H1 (cell line): ENCODE measurements at regions not wholly inside any gene's neighbourhood (a gene's known extent, or its start where the extent isn't known, plus 50 kb on each side); places are given as distances from the start of the nearest gene placed in this dataset.

ENCODE experiments used
- CTCF ChIA-PET: fragments of 300-600 bp; sonication (Branson Sonifier 250); formaldehyde crosslinking; loops from one replicate; lab custom pipeline; 2021; ENCODE audit not compliant: partially characterized antibody; lab: Charles Lee
- POLR2A ChIA-PET: fragments of 300-600 bp; sonication (Branson Sonifier 250); formaldehyde crosslinking; loops from one replicate; lab custom pipeline; 2021; ENCODE audit warnings: inconsistent platforms; ENCODE audit not compliant: partially characterized antibody; lab: Charles Lee
- DNase-seq, 2 experiments: peaks; one replicate each; pipeline versions ENCODE4 v3.0.0 to v3.0.0-alpha.2; 2010 to 2022; ENCODE audit warnings: low spot score in 2 of 2, low read depth in 1 of 2, mixed read lengths in 1 of 2
- FAIRE-seq: peaks from 2 replicates; lab custom pipeline; 2011; peaks lifted over from hg19 to GRCh38; lab: Jason Lieb, UNC
- H2AFZ ChIP-seq: 2 replicates; pipeline ENCODE4 v1.8.1; 2012; ENCODE audit warnings: low read length, inconsistent platforms
- H2AK5ac ChIP-seq: 2 replicates; pipeline ENCODE4 v1.6.1; 2013; ENCODE audit warnings: low read depth, low read length
- H2BK120ac ChIP-seq: replicated peaks from 2 replicates; pipeline ENCODE3; 2013; ENCODE audit warnings: low read depth, low read length, inconsistent platforms
- H2BK12ac ChIP-seq: 2 replicates; pipeline ENCODE4 v1.6.1; 2013; ENCODE audit warnings: low read depth, low read length
- H2BK15ac ChIP-seq: 2 replicates; pipeline ENCODE4 v1.6.1; 2013; ENCODE audit warnings: low read length
- H2BK20ac ChIP-seq: 2 replicates; pipeline ENCODE4 v1.6.1; 2013; ENCODE audit warnings: low read length
- H2BK5ac ChIP-seq: 2 replicates; pipeline ENCODE4 v1.6.1; 2013; ENCODE audit warnings: low read depth, low read length
- H3K14ac ChIP-seq: 2 replicates; pipeline ENCODE4 v1.6.1; 2013; ENCODE audit warnings: inconsistent platforms; ENCODE audit not compliant: insufficient read length
- H3K18ac ChIP-seq: 2 replicates; pipeline ENCODE4 v1.6.1; 2013; ENCODE audit warnings: low read length; ENCODE audit errors: extremely low read depth
- H3K23ac ChIP-seq: 2 replicates; pipeline ENCODE4 v1.6.1; 2013; ENCODE audit warnings: inconsistent platforms; ENCODE audit not compliant: insufficient read length
- H3K23me2 ChIP-seq: 2 replicates; pipeline ENCODE4 v1.6.1; 2013; ENCODE audit warnings: low read depth, low read length
- H3K27ac ChIP-seq: 2 replicates; pipeline ENCODE4 v1.6.1; 2011; ENCODE audit warnings: low read depth, low read length, inconsistent platforms
- H3K27me3 ChIP-seq, 4 experiments: replicated peaks in 1 of 4; 1 replicate in 1 of 4; 2 replicates in 3 of 4; pipeline versions ENCODE4 v1.6.1 to v1.8.1; 2011 to 2013; ENCODE audit warnings: low read length in 3 of 4, mild to moderate bottlenecking in 3 of 4, inconsistent platforms in 2 of 4, mixed read lengths in 2 of 4, moderate library complexity in 1 of 4; ENCODE audit not compliant: control insufficient read depth in 3 of 4, insufficient read depth in 3 of 4; ENCODE audit errors: extremely low read depth in 1 of 4
- H3K36me3 ChIP-seq, 4 experiments: 2 replicates each; pipeline versions ENCODE4 v1.6.1 to v1.8.1; 2011 to 2013; ENCODE audit warnings: mild to moderate bottlenecking in 4 of 4, low read length in 3 of 4, moderate library complexity in 2 of 4, control low read depth in 1 of 4, inconsistent platforms in 1 of 4; ENCODE audit not compliant: insufficient read depth in 4 of 4, control insufficient read depth in 2 of 4
- H3K4ac ChIP-seq: replicated peaks from 2 replicates; pipeline ENCODE3; 2013; ENCODE audit warnings: low read length, low read depth, mixed read lengths, inconsistent platforms; ENCODE audit not compliant: insufficient read length
- H3K4me1 ChIP-seq, 4 experiments: replicated peaks in 1 of 4; 1 replicate in 1 of 4; 2 replicates in 3 of 4; pipeline versions ENCODE4 v1.6.1 to v1.8.1; 2011 to 2013; ENCODE audit warnings: low read length in 3 of 4, inconsistent platforms in 2 of 4, mixed read lengths in 1 of 4; ENCODE audit not compliant: insufficient read depth in 4 of 4, control insufficient read depth in 3 of 4
- H3K4me2 ChIP-seq, 2 experiments: 2 replicates each; pipeline versions ENCODE4 v1.6.1 to v1.8.1; 2011 to 2013; ENCODE audit warnings: low read depth in 2 of 2, low read length in 2 of 2, control low read depth in 1 of 2, inconsistent platforms in 1 of 2, mild to moderate bottlenecking in 1 of 2; ENCODE audit not compliant: insufficient read depth in 1 of 2
- H3K4me3 ChIP-seq, 4 experiments: fragments of 200-600, 300-600 bp in 1 of 4; sonication (generic), shearing (Covaris generic), sonication (Bioruptor Twin) in 1 of 4; 2 replicates each; pipeline versions ENCODE4 v1.5.1 to v1.8.1; 2011 to 2016; ENCODE audit warnings: low read length in 4 of 4, low read depth in 3 of 4, control low read depth in 2 of 4, inconsistent platforms in 2 of 4, mild to moderate bottlenecking in 2 of 4, mixed read lengths in 1 of 4, moderate library complexity in 1 of 4; ENCODE audit not compliant: insufficient read depth in 2 of 4; ENCODE audit errors: extremely low read depth in 1 of 4
- H3K56ac ChIP-seq: replicated peaks from 2 replicates; pipeline ENCODE3; 2013; ENCODE audit warnings: low read depth, mild to moderate bottlenecking, mixed read lengths, low read length, inconsistent platforms; ENCODE audit not compliant: insufficient read length
- H3K79me1 ChIP-seq: 2 replicates; pipeline ENCODE4 v1.6.1; 2013; ENCODE audit warnings: low read depth, low read length, control low read depth
- H3K79me2 ChIP-seq, 2 experiments: 2 replicates each; pipeline versions ENCODE4 v1.6.1 to v1.8.1; 2012 to 2013; ENCODE audit warnings: low read length in 2 of 2, mild to moderate bottlenecking in 2 of 2, inconsistent platforms in 1 of 2; ENCODE audit not compliant: insufficient read depth in 2 of 2, control insufficient read depth in 1 of 2
- H3K9ac ChIP-seq, 4 experiments: replicated peaks in 1 of 4; 1 replicate in 1 of 4; 2 replicates in 3 of 4; pipeline versions ENCODE4 v1.6.1 to v1.8.1; 2011 to 2013; ENCODE audit warnings: low read depth in 3 of 4, low read length in 3 of 4, control low read depth in 2 of 4, mild to moderate bottlenecking in 2 of 4, moderate library complexity in 2 of 4, inconsistent platforms in 1 of 4; ENCODE audit errors: extremely low read depth in 1 of 4
- H3K9me3 ChIP-seq, 2 experiments: 2 replicates each; pipeline versions ENCODE4 v1.6.1 to v1.8.1; 2012 to 2013; ENCODE audit warnings: mild to moderate bottlenecking in 2 of 2, moderate library complexity in 2 of 2, control low read depth in 1 of 2, inconsistent platforms in 1 of 2, low read depth in 1 of 2, low read length in 1 of 2, mixed read lengths in 1 of 2; ENCODE audit not compliant: insufficient read depth in 2 of 2
- H4K20me1 ChIP-seq, 2 experiments: replicated peaks in 1 of 2; 2 replicates each; pipeline versions ENCODE3 to v1.8.1; 2011 to 2013; ENCODE audit warnings: inconsistent platforms in 2 of 2, low read length in 2 of 2, mild to moderate bottlenecking in 1 of 2; ENCODE audit not compliant: insufficient read depth in 2 of 2, control insufficient read depth in 1 of 2
- H4K5ac ChIP-seq: 2 replicates; pipeline ENCODE4 v1.6.1; 2013; ENCODE audit warnings: low read length, low read depth, mixed read lengths, inconsistent platforms; ENCODE audit not compliant: insufficient read length
- H4K8ac ChIP-seq: 2 replicates; pipeline ENCODE4 v1.8.0; 2013; ENCODE audit warnings: mild to moderate bottlenecking, moderate library complexity, low read length, inconsistent platforms; ENCODE audit not compliant: insufficient read depth; ENCODE audit errors: extremely low read depth
- H4K91ac ChIP-seq: replicated peaks from 2 replicates; pipeline ENCODE3; 2013; ENCODE audit warnings: low read length, mixed read lengths, inconsistent platforms; ENCODE audit not compliant: insufficient read length
- SUZ12 ChIP-seq: fragments of 200-600 bp; sonication (generic); IDR thresholded peaks from 2 replicates; pipeline ENCODE4 v1.6.1; 2012; ENCODE audit warnings: mild to moderate bottlenecking, inconsistent platforms, low read length, moderate library complexity, mixed read lengths
- TCF12 ChIP-seq: IDR thresholded peaks from 2 replicates; pipeline ENCODE4 v1.6.1; 2011; ENCODE audit warnings: low read depth, mild to moderate bottlenecking, low read length
- WGBS, 2 experiments: shearing (Covaris generic) in 1 of 2; methylation state at CpG; one replicate each; pipeline versions ENCODE4 v1.1.6 to v1.1.7; 2013 to 2015; ENCODE audit warnings: low lambda C conversion rate in 2 of 2, mixed read lengths in 2 of 2, inconsistent platforms in 1 of 2, low coverage in 1 of 2, missing lambda C conversion rate in 1 of 2; ENCODE audit not compliant: insufficient replicate concordance in 2 of 2, insufficient coverage in 1 of 2, insufficient read length in 1 of 2; ENCODE audit errors: extremely low coverage in 1 of 2, missing lambda C conversion rate in 1 of 2; 5-methylcytosine and 5-hydroxymethylcytosine counted together

DNA sequence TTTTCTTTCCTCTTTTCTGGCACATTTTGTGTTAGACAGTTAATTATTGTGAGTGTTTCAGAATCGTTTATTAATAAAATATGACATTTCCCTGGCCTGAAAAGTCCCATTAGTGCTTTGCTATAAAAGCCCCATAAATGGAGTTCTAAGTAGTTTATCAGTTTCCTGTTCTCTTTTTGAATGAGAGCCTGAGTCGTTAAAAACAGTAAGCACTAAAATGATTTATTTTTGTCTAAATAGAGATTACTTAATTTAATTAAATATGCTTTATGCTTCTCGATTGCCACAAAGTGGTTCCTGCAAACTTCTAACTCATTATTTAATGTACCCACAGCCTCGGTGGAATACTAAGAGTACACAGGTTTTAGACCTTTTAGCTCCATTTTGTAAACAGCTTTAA is 577.9 kb downstream of the C6orf118 start (continued):
- no peak for TF ChIP-seq TCF12
- TF ChIP-seq, all 59 proteins: peak for 0

DNA sequence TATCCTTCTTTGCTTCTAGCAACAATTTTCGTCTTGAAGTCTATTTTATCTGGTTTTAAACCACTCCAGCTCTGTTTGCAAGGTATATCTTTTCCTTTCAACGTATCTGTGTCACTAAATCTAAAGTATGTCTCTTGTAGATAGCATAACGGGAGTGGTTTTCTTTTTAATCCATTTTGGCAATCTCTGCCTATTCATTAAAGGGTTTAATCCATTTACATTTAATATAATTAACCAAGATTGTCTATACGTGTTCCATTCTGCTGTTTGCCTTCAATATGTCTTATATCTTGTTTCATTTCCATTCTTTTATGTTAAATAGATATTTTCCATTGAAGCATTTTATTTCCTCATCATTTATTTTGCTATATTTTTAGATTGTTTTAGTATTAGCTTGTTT is 587.9 kb downstream of the C6orf118 start:
- Histone ChIP-seq H2BK12ac (no peak overlapping the region), H3K4me2 (no peak overlapping the region), H3K9me3 (peaks cover 0 to 5% of the 10 kb centered on the region in 2 experiments; a peak in 1 of 4 replicates), H3K14ac (no peak overlapping the region), H4K20me1 (no peaks in the 10 kb centered on the region), H2AFZ (no peak overlapping the region), H4K5ac (no peak overlapping the region), H3K27me3 (no peaks in the 10 kb centered on the region), H3K36me3 (no peaks in the 10 kb centered on the region), H2BK120ac (no peak overlapping the region), H2BK5ac (no peak overlapping the region), H3K4me3 (no peak overlapping the region), H2AK5ac (no peak overlapping the region), H3K79me1 (no peaks in the 10 kb centered on the region), H2BK20ac (no peak overlapping the region), H4K91ac (no peak overlapping the region), H3K56ac (no peak overlapping the region), H3K9ac (no peak overlapping the region), H3K27ac (no peak overlapping the region), H3K79me2 (no peaks in the 10 kb centered on the region), H2BK15ac (no peak overlapping the region), H4K8ac (no peak overlapping the region), H3K4me1 (no peaks in the 10 kb centered on the region), H3K4ac (no peak overlapping the region), H3K23me2 (no peaks in the 10 kb centered on the region), H3K23ac (no peak overlapping the region), H3K18ac (no peak overlapping the region)
- DNase-seq (no peak), FAIRE-seq (no peak)
- 81% methylated on average over 4 of the region's 4 CpGs; no CpG with 5 or more reads in 1 of the 2 experiments for WGBS, 2 experiments
- CTCF ChIA-PET, result no interaction called here
- POLR2A ChIA-PET, result no interaction called here
- no peak for TF ChIP-seq SUZ12
